ENCODE measurements at regions not wholly inside any gene's neighbourhood (a gene's known extent, or its start where the extent isn't known, plus 50 kb on each side); places are given as distances from the start of the nearest gene placed in this dataset.
"Not testable (repeated sequence)": the region's sequence is repeated elsewhere in the genome, so short reads cannot be mapped to it uniquely, and the experiment has no call there.

- DNase-seq (ENCODE audit: low spot score) = no peak
Measured at GRCh38 chr17:64773386-64773835, 111.3 kb upstream of the SMURF2 start.

DNA sequence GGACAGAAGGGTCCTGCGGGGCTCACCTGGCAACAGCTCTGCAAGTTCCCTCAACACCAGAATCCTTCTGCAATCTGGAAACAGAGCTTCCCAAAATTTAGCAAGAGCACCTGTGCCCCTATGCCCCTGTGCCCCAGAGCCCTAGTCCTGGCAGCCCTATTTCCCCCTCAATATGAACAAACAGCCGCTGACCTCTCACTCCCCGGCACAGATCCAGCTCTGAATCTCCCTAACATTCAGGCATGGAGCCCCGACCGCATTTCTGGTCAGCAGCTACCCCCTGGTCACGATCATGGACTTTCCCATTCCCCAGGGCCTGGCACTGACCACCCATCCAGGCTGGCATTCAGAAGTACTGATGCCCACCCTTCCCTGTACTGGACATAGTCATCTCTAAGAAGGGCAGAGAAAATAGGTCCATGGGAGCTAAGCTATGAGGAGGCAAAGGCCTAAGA is 110.8 kb upstream of the SMURF2 start:
- no peak for DNase-seq (ENCODE audit: low spot score)

DNA sequence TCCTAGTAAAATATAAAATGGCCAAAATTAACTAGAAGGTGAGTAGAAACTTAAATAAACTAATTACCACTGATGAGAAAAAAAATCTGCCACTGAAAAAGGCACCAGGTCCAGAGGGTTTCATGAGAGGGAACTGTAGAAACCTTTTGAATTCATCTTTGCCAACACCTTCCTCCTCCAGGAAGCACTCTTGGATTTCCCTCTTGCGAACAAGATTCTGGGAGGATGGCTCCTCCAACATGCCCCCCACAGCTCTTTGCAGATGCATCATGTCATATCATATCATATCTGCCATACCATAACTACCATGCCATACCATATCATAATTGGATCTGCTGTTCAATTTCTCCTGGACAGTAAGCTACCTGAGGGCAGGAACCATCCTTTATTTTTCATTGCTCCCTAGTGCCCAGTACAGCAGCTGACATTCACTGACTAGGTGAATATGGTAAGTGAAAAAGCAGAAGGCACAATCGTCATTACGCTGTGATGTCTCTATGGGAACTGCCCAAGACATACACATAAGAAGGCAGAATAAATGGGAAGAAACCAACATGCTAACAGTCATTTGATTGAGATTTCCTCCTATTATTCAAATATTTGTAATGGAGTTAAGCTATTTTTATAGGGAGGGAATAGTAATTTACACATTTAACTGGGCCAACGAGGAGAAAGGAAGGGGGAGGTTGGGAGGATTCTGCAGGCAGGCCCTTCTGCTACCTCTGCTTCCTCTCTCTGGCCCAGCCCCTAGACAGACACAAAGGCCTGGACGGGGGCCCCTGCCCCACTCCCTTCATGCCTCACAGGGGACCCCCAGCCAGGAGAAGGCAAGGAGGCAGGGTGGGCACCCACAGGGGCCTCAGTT is 110.1 kb upstream of the SMURF2 start:
- no peak for DNase-seq (ENCODE audit: low spot score)

GRCh38 chr17:64769712-64770111 is 107.6 kb upstream of the SMURF2 start:
- no peak for DNase-seq (ENCODE audit: low spot score)

GRCh38 chr17:64767269-64767997 is 105.3 kb upstream of the SMURF2 start:
- DNase-seq (ENCODE audit: low spot score) = no peak

- DNase-seq (ENCODE audit: low spot score) = no peak
Measured at GRCh38 chr17:64765191-64765889, 103.2 kb upstream of the SMURF2 start.

- DNase-seq (ENCODE audit: low spot score) = no peak
Measured at GRCh38 chr17:64750891-64751677, 89.0 kb upstream of the SMURF2 start.

DNA sequence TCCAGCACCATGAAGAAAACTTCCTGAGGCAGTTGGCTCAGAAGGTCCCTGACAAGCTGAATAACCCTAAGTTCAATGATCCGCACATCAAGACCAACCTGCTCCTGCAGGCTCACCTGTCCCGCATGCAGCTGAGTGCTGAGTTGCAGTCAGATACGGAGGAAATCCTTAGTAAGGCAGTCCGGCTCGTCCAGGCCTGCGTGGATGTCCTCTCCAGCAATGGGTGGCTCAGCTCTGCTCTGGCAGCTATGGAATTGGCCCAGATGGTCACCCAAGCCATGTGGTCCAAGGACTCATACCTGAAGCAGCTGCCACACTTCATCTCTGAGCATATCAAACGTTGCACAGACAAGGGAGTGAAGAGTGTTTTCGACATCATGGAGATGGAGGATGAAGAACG is 88.4 kb upstream of the SMURF2 start:
- DNase-seq (ENCODE audit: low spot score) = no peak

- DNase-seq (ENCODE audit: low spot score) = no peak
Measured at GRCh38 chr17:64749306-64749705, 87.2 kb upstream of the SMURF2 start.

- no peak for DNase-seq (ENCODE audit: low spot score)
Measured at GRCh38 chr17:64747938-64748540, 85.9 kb upstream of the SMURF2 start.

DNA sequence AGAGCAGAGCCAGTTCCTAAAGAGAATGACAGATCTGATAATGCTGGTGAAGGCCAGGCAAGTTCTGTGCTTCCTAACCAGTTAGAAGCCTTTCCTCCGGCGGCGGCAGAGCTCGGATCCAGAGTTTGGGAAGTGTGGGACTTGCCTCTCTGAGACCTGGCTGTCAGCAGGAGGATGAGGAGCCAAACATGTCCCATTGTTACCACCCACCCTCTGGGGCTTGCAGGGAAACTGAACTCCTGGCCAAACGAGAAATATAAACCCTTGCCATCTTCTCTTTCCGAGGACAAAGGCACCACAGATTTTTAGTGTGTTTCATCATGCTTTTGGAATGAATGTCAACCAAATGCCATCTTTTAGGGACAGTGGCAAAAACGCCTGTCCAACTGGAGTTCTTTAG is 80.2 kb upstream of the SMURF2 start:
- DNase-seq (ENCODE audit: low spot score) = no peak

DNA sequence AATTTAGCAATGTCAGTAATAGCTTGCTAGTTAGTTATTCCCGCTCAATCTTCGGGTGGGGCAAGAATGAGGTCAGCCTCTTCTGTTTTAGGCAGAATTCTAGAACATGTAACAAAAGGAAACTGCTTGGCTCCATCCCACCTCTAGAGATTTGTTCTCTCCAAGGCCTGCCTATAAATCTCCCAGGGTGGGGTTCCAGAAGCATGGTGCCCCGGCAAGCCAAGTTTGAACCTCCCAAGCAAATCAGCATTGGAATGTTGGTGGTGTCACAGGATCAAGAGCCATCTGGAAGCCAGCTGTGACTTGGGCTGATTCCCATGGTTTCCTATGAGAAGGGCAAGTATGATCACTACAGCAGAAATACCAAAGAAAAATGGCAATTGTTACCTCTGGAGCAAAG is 79.8 kb upstream of the SMURF2 start:
- not testable (repeated sequence) for DNase-seq (ENCODE audit: low spot score)

- DNase-seq (ENCODE audit: low spot score) = peak; percentile 61
Measured at GRCh38 chr17:64741038-64741641, 79.0 kb upstream of the SMURF2 start.

DNA sequence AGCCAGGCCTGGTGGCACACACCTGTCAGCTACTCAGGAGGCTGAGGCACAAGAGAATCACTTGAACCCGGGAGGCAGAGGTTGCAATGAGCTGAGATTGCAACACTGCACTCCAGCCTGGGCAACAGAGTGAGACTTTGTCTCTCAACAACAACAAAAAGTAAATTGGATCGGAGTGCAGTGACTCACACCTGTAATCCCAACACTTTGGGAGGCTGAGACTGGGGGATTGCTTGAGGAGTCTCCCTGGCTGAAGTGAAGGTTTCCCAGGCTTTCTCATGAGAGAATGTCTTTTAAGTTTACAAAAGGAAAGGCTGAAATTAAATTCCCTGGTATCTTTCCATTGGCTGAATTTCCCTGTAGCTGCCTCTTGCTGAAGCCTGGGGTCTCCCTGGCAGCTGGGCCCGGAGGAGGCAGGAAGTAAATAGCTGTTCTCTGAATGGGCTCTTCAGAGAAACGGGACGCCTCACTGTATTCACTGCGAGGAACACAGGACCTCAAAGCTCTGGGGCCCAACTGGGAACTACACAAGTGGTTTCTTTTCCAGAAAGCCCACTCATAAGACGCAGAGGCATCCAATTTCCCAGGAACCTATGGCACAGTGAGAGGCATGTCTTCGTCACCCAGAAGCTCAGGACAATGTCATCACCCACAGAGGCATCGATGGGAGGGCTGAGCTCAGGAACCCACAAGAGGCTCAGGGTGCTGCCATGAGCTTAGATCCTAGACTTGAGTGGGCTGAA is 77.4 kb upstream of the SMURF2 start:
- DNase-seq (ENCODE audit: low spot score) = no peak

GRCh38 chr17:64736804-64737492 is 74.8 kb upstream of the SMURF2 start:
- no peak for DNase-seq (ENCODE audit: low spot score)

DNA sequence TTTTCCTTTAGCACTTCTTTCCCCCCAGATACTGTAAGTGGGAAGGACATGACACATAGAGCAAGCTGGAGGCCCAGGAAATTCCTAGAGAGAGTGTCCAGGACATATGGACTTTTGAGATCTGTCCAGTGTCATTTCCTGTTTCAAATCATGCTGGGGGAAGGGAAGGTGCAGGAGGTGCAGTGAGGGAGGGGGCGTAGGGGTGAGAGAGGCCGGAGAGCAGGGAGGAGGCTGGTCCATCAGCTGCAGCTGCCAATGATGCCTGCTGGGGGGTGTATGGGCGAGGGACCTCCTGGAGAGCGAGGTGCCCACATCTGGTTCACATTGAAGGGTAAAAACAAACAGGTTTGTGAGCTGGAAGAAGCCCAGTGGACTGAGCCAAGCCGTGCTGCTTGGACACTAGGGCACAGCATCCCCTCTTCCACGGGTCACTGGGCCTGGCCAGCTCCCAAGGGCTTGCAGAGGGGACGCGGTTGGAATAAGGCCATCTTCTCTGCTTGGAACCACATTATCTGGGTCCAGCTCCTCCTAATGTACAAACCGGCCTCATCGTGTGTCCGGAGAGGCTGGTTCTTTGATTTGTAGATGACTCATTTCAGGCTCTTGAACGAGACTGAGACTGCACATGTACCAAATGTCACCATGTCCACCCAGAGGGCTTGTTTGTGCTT is 70.4 kb upstream of the SMURF2 start:
- no peak for DNase-seq (ENCODE audit: low spot score)

GRCh38 chr17:64730023-64730422 is 67.9 kb upstream of the SMURF2 start:
- DNase-seq (ENCODE audit: low spot score) = not testable (repeated sequence)

- no peak for DNase-seq (ENCODE audit: low spot score)
Measured at GRCh38 chr17:64729201-64729600, 67.1 kb upstream of the SMURF2 start.

Measured in putamen (tissue), 1 donor.